ENCODE measurements at regions not wholly inside any gene's neighbourhood (a gene's known extent, or its start where the extent isn't known, plus 50 kb on each side); places are given as distances from the start of the nearest gene placed in this dataset.

DNA sequence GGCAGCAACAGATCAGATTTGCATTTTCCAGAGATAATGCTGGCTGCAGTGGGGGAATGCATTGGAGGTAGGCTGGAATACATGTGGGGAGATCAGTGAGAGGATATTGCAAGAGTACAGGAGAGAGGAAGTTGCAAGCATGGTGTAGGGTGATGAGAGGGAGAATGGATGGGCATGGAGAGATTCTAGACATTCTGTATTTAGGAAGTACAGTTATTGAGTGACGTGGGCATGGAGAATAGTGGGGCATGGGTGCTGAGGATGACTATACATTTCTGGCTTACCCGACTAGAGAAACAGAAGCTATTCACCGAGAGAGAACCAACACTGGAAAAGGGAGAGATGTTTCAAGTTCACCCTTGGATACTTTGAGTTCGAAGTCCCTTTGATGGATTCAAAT lies 116.9 kb upstream of the SVIL start:
- H3K36me3 ChIP-seq (ENCODE audit: control insufficient read depth, insufficient read depth, low read length) = no peaks in the 10 kb centered on the region
- ChIA-PET CTCF (interaction anchor here (0.5 to 1.0 kb wide), 2 partner anchors 11 to 96 kb away, joined by 3 to 5 read pairs; no protein-coding TSS in a partner anchor), POLR2A (no interaction called here)
- peaks cover 9% of the 10 kb centered on the region for H3K27me3 ChIP-seq (ENCODE audit: control insufficient read depth, insufficient read depth, low read length)
- no peak for DNase-seq (ENCODE audit: low read depth)
- TF ChIP-seq, protein P1, sequence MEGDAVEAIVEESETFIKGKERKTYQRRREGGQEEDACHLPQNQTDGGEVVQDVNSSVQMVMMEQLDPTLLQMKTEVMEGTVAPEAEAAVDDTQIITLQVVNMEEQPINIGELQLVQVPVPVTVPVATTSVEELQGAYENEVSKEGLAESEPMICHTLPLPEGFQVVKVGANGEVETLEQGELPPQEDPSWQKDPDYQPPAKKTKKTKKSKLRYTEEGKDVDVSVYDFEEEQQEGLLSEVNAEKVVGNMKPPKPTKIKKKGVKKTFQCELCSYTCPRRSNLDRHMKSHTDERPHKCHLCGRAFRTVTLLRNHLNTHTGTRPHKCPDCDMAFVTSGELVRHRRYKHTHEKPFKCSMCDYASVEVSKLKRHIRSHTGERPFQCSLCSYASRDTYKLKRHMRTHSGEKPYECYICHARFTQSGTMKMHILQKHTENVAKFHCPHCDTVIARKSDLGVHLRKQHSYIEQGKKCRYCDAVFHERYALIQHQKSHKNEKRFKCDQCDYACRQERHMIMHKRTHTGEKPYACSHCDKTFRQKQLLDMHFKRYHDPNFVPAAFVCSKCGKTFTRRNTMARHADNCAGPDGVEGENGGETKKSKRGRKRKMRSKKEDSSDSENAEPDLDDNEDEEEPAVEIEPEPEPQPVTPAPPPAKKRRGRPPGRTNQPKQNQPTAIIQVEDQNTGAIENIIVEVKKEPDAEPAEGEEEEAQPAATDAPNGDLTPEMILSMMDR (IDR thresholded peaks at IDR 0.05; ENCODE audit: insufficient read depth, low read depth, low read length) = no peak
- H3K4me3 ChIP-seq (ENCODE audit: low read depth, low read length) = no peak overlapping the region

- Histone ChIP-seq H3K36me3 (ENCODE audit: control insufficient read depth, insufficient read depth, low read length) (no peaks in the 10 kb centered on the region), H3K27me3 (ENCODE audit: control insufficient read depth, insufficient read depth, low read length) (peaks cover 9% of the 10 kb centered on the region), H3K4me3 (ENCODE audit: low read depth, low read length) (no peak overlapping the region)
- POLR2A ChIA-PET = no interaction called here
- no peak for DNase-seq (ENCODE audit: low read depth)
- CTCF ChIA-PET = interaction anchor here (0.5 to 1.0 kb wide), 2 partner anchors 11 to 97 kb away, joined by 3 to 5 read pairs; no protein-coding TSS in a partner anchor
- TF ChIP-seq, protein P1 (IDR thresholded peaks at IDR 0.05; ENCODE audit: insufficient read depth, low read depth, low read length) = no peak
These were observed 116.5 kb upstream of the SVIL start for GRCh38 chr10:29751240-29751639.

DNA sequence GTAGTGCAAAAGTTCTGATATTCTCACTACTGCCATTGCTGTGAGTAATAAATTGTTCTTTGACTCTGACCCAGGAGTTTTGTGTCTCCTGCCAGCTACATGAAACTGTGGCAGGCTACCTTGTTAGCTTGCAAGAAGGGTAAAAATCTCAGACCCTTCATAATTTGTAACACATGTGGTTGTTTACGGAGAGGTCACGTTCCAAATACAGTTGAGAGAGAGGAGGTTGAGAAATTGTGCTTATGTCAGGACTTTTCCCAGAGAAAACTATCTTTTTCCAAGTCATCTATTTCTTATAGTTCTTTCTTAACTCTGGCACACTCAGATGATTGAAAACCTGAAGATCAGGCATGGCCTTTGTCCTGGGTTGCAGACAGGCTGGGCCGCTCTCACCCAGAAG lies 114.4 kb upstream of the SVIL start:
- TF ChIP-seq, protein P1 (IDR thresholded peaks at IDR 0.05; ENCODE audit: insufficient read depth, low read depth, low read length) = no peak
- DNase-seq (ENCODE audit: low read depth) = peak; percentile 28
- CTCF ChIA-PET = interaction anchor here (0.5 to 1.0 kb wide), 3 partner anchors 13 to 574 kb away, joined by 4 to 5 read pairs (median 4); no protein-coding TSS in a partner anchor

GRCh38 chr10:29748109-29748650 lies 113.4 kb upstream of the SVIL start:
- TF ChIP-seq, protein P1 (IDR thresholded peaks at IDR 0.05; ENCODE audit: insufficient read depth, low read depth, low read length) = no peak
- ChIA-PET POLR2A (no interaction called here), CTCF (no interaction called here)
- Histone ChIP-seq H3K36me3 (ENCODE audit: control insufficient read depth, insufficient read depth, low read length) (no peaks in the 10 kb centered on the region), H3K4me3 (ENCODE audit: low read depth, low read length) (no peak overlapping the region), H3K27me3 (ENCODE audit: control insufficient read depth, insufficient read depth, low read length) (peaks cover 6% of the 10 kb centered on the region)
- DNase-seq (ENCODE audit: low read depth) = no peak

More for the DNA sequence above, 114.4 kb upstream of the SVIL start:
- Histone ChIP-seq H3K27me3 (ENCODE audit: control insufficient read depth, insufficient read depth, low read length) (peaks cover 9% of the 10 kb centered on the region), H3K4me3 (ENCODE audit: low read depth, low read length) (no peak overlapping the region), H3K36me3 (ENCODE audit: control insufficient read depth, insufficient read depth, low read length) (no peaks in the 10 kb centered on the region)
- POLR2A ChIA-PET = no interaction called here

GRCh38 chr10:29746080-29746797 lies 111.5 kb upstream of the SVIL start:
- TF ChIP-seq, protein P1 (IDR thresholded peaks at IDR 0.05; ENCODE audit: insufficient read depth, low read depth, low read length) = no peak

More at GRCh38 chr10:29746080-29746797, 111.5 kb upstream of the SVIL start:
- ChIA-PET POLR2A (no interaction called here), CTCF (interaction anchor here (0.6 to 3.1 kb wide), 4 partner anchors 9 to 122 kb away, joined by 3 to 14 read pairs (median 4); no protein-coding TSS in a partner anchor)
- Histone ChIP-seq H3K36me3 (ENCODE audit: control insufficient read depth, insufficient read depth, low read length) (no peaks in the 10 kb centered on the region), H3K4me3 (ENCODE audit: low read depth, low read length) (no peak overlapping the region), H3K27me3 (ENCODE audit: control insufficient read depth, insufficient read depth, low read length) (peaks cover 3% of the 10 kb centered on the region; the same call in 1 of the 2 replicates)
- peak; percentile 29 for DNase-seq (ENCODE audit: low read depth)
